Stimulated activated CD8-positive, alpha-beta memory T cell treated with anti-CD3 and anti-CD28 coated beads, Interleukin-12 subunit alpha, Interleukin-12 subunit beta, amount 100 ng/mL, for 1 hour (primary cell): ENCODE measurements at regions not wholly inside any gene's neighbourhood (a gene's known extent, or its start where the extent isn't known, plus 50 kb on each side); places are given as distances from the start of the nearest gene placed in this dataset.
"Not testable (repeated sequence)": the region's sequence is repeated elsewhere in the genome, so short reads cannot be mapped to it uniquely, and the experiment has no call there.

Experiments used
- DNase-seq: peaks from one replicate; pipeline ENCODE4 v3.0.0-alpha.2; 2020; ENCODE audit warnings: low read depth

DNA sequence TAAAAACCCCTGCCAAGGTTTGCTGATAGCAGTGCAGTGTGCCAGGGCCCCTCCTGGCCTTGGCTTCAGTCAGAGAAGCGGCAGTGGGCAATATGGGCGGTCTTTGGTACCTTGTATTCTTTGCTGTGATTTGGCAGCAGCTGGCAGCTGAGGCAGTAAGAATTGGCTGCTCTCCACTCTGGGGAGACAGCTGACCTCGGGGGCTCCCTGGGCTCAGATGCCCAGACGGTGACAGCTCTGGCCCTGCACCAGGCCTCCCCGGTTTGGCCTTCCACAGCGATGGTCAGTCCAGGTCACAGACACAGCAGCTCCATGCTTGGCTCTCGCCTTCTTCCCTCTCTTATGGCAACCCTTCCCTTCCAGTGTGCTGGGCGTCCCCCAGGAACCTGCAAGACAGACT lies 330.9 kb downstream of the BCOR start:
- DNase-seq, result no peak

DNA sequence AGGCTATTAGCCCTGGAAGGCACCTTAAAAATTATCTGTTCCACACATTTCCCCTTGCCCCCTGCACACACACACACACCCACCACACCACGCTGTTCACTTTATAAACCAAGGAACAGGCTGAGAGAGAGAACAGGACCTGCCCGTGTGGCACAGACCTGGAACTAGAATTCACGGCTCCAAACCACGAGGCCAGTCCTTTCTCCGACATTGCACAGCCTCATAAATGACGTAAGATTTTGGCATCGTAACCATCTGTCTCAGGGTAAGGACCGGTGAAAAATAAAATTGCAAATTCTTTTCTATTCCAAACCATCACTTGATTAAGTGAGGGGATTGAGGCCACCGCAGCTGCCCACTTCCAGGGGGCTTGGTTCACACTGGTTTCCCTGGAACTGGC lies 330.3 kb downstream of the BCOR start:
- no peak for DNase-seq

GRCh38 chrX:39769748-39770147 lies 328.0 kb downstream of the BCOR start:
- DNase-seq, result no peak

DNA sequence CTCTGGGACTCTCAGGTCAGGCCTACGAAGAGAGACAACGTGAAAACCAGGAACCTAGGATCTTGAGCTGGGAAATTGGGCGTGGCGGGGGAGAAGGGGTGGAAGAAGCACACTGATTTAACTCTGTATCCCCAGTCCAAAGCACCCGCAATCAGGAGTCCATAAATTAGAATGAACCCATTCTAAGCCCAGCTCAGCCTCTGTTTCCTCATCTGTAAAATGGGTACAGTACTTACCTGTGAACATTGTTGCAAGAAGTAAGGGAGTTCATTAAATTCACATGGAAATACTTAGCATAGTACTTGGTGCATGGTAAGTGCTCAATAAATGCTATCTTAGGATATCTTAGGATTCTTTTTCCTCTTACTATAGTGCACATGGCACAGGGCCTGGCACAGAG lies 326.7 kb downstream of the BCOR start:
- no peak for DNase-seq

- DNase-seq, result peak; percentile 21
These were observed 325.5 kb downstream of the BCOR start for GRCh38 chrX:39772057-39772832.

- no peak for DNase-seq
These were observed 324.6 kb downstream of the BCOR start for GRCh38 chrX:39773150-39773549.

DNA sequence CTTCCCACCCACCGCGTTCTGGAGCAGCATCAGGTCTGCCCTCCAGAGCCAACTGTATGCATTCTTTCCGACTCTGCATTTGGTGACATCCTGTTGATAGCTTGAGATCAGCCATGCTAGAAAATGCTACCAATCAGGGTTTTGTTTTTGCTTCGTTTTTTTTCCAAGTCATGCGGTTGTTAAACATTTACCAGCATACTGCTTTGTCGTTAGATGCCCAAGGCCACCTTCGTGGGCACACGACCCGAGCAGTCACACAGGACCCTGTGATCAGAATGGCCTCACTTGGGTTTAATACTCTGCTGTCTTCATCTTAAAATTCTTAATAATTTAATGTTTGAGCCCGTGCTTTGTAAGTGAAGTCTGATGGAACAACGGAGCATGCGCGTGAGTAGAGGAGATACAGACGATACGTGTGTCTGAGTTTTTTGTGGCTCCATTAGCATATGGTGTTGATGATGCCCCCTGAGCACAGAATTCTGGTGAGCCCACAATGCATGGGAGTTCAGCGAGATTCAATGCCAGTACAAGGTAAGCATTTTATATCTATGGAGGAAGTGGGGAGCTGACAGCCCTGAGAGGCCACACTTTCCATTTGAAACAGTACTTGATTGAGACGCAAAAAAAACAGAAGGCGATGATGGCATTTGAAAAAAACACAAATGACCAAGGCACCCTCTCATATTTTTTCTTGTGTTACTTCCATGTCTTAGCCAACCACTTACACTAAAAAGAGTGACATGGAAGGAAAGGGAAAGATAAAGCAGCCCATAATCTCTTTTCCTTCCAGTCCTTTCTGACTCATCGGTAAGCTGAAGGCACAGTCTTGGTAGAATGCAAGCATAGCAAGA lies 323.6 kb downstream of the BCOR start:
- no peak for DNase-seq

DNA sequence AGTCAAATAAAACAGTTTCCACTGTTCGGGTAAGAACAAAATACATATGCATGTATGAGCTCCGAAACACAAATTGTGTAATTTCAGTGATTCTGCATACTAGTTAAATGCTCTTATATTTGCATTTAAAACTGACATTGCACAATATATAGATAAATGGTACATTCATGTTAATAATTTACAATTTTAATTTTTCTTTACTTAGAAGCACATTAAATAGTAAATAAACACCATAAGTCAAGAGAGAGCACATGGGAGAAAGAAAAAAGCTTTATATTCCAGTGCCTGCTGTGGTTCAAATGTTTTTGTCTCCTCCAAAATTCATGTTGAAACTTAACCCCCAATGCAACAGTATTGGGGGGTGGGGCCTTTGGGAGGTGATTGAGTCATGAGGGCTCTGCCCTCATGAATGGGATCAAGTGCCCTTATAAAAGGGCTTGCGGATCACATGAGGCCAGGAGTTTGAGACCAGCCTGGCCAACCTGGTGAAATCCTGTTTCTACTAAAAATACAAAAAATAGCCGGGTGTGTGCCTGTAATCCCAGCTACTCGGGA lies 322.9 kb downstream of the BCOR start:
- no peak for DNase-seq

- DNase-seq, result no peak
These were observed 320.1 kb downstream of the BCOR start for GRCh38 chrX:39777623-39778025.

DNA sequence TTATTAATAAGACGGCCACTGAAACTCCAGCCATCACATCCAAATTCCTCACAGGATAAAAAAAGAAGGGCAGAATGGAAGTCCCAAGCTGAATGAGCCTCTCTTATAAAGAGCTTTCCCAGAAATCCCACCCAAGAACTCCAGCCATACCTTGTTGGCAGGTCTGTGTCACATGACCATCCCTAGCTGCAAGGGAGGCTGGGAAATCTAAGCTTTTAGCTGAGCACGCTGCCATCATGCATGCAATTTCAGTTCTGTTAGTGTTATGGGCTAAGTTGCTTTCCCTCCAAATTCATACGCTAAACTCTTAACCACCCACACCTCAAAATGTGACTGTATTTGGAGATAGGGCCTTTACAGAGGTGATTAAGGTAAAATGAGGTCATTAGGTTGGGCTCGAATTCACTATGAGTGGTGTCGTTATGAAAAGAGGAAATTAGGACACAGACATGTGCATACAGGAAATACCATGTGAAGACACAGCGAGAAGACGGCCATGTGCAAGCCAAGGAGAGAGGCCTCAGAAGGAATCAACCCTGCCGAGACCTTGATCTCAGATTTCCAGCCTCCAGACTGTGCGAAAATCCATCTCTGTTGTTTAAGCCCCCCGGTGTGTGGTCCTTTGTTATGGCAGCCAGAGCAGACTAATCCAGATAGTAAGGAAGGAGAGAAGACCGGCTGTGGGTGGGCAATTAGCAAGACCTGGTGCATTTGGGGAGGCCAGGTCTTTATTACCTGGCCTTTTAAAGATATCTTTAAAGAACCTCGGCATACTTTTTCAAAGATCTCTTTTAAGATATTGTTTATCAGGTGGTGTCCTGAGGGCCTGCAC lies 317.6 kb downstream of the BCOR start:
- no peak for DNase-seq

DNA sequence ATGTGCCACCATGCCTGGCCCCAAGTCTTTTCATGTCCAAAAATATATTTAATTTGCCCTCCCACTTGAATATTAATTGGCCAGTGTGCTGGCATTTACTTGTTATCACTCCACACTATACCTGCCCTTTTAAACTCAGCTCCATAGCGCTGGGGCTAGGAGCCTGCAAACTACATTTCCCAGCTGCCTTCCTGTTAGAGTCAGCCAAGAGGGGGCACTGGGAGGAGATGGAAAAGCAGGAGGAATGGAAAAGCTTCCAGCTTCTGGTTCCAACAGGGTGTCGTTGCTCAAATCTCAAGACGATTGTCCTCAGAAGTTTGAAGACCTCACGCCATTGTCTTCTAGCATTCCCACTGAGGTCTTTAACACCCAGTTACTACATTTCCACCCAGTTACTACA lies 315.5 kb downstream of the BCOR start:
- no peak for DNase-seq

DNA sequence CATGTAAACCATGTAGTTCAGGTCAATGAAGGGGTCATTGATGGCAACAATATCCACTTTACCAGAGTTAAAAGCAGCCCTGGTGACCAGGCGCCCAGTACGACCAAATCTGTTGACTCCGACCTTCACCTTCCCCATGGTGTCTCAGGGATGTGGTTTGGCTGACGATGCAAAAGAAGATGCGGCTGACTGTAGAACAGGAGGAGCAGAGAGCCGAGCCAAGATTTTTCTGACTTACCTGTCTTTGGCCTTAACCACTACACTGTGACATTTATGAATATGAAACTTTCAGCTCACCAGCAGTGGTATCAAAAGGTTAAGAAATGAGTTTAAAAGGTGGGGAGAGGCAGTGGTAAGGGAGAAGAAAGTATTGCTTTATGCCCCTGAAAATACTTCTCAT lies 309.8 kb downstream of the BCOR start:
- DNase-seq, result no peak

- no peak for DNase-seq
These were observed 309.2 kb downstream of the BCOR start for GRCh38 chrX:39788521-39788920.

DNA sequence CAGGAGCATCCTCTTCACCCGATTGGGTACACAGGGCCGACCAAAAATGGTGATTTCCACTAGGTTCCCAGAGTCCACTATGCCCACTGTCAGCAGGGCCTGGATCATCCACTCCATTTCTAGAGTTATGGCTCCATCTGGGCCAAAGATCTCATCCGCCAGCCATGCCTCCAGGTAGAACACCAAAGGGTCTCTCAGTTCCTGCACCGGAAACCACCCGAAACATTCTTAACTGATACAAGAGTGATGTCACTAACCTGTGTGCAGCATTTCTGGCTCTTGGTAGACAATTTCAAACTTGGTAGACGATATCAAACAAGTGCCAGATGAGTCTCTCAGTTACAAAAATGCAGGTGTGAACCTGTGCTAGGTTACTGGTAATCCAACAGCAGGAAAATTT lies 306.1 kb downstream of the BCOR start:
- DNase-seq, result no peak

DNA sequence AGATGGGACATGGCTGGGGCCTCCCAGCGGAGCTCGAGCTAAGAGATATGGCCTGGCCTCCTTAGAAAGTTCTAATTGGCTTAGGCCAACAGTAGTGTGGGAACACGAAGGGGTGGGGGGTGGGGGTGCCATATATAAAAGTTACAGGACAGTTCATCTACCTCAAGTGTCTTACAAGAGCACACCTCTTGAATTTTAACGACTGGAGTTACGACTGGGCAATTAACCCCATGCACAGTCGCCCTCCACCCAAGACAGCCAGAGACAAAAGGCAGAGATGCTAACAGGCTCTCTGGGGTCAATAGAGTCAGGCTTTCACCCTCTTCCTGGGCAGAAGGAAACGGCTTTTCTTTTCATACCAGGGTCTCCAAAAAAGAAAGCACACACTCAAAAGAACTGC lies 302.2 kb downstream of the BCOR start:
- DNase-seq, result no peak

GRCh38 chrX:39796856-39797255 lies 300.9 kb downstream of the BCOR start:
- DNase-seq, result no peak

DNA sequence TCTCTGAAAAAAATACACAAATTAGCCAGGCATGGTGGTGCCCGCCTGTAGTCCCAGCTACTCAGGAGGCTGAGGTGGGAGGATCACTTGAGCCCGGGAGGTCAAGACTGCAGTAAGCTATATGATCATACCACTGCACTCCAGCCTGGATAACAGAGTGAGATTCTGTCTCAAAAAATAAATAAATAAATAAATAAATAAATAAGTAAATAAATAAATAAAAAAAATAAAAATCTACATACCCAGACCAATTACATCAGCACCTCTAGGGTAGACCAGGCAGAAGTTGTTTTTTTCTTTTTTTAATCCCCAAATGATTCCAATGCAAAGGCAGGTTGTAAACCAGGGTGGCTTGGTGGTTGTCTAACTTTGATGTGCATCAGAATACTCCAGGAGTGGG lies 299.3 kb downstream of the BCOR start:
- not testable (repeated sequence) for DNase-seq

DNA sequence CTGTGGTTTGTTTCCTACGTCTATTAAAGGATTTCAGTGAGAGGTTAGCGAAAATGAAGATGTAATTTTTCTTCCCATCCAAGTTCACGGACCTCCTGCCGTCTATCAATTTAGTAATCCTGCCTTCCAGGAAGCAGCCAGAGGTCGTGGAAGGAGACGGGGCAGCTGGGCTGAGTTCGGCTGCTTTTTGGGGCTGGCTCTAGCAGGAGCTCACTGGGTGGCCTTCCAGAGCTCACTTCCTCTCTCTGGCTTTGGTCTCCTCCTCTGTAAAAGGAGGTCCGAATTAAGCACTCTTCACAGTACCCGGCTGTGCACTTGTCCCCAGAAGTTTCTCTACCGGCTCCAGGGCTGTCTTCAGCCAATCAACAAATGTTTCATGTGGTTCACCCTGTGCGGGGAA lies 295.4 kb downstream of the BCOR start:
- no peak for DNase-seq

DNA sequence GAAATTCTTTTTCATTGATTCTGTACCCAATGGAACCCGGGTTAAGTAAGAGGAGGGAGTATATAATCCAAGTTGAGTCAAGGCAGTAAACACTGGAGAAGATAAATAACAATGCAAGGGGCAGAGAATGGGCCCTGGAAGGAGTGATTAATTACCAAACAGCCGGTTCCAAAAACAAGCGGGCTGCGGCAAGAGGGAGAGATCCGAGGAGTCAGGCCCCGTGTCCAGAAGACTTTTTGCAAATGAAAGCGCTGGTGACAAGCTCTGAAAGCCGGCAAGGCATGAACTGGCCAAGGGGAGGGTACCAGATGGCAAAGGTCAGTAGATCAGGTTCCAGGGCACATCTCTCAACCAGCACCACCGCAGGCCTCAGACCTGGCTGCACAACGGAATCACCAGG lies 294.9 kb downstream of the BCOR start:
- DNase-seq, result no peak

DNA sequence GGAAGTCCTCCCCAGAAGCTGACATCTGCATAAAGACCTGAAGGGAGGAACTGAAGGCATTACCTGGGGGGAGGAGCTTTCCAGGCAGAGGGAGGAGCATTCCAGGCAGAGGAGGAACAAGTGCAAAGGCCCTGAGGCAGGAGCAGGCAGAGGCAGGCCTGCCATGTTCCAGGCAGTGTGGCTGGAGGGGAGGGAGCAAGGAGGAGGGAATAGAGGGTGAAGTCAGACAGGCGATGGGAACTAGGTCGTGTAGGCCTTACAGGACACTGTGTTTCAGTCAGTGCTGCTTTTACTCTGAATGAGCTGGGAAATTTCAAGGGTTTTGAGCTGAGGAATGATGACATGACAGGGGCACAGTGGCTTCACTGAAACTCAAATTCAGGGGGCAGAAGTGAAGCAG lies 292.7 kb downstream of the BCOR start:
- no peak for DNase-seq

GRCh38 chrX:39805825-39806224 lies 291.9 kb downstream of the BCOR start:
- DNase-seq, result no peak

- no peak for DNase-seq
These were observed 289.3 kb downstream of the BCOR start for GRCh38 chrX:39808471-39808917.
